Parathyroid adenoma (tissue), 2 donors: ENCODE measurements at regions not wholly inside any gene's neighbourhood (a gene's known extent, or its start where the extent isn't known, plus 50 kb on each side); places are given as distances from the start of the nearest gene placed in this dataset.

Source experiments
- H2AFZ ChIP-seq: fragments of 300-600 bp; sonication (generic); one replicate; pipeline ENCODE4 v1.7.0; 2017; ENCODE audit warnings: antibody characterized with exemption, mild to moderate bottlenecking
- H3K27ac ChIP-seq: fragments of 300-600 bp; sonication (generic); one replicate; pipeline ENCODE4 v1.7.0; 2017
- H3K27me3 ChIP-seq: fragments of 300-600 bp; sonication (generic); one replicate; pipeline ENCODE4 v1.7.0; 2017; ENCODE audit warnings: low read length; ENCODE audit not compliant: control insufficient read depth, insufficient read depth
- H3K36me3 ChIP-seq: fragments of 300-600 bp; sonication (generic); one replicate; pipeline ENCODE4 v1.7.0; 2017; ENCODE audit warnings: low read length; ENCODE audit not compliant: control insufficient read depth, insufficient read depth
- H3K4me1 ChIP-seq: fragments of 300-600 bp; sonication (generic); one replicate; pipeline ENCODE4 v1.7.0; 2017; ENCODE audit warnings: control low read depth
- H3K4me2 ChIP-seq: fragments of 300-600 bp; sonication (generic); one replicate; pipeline ENCODE4 v1.7.0; 2017; ENCODE audit warnings: low read length
- H3K4me3 ChIP-seq: fragments of 300-600 bp; sonication (generic); one replicate; pipeline ENCODE4 v1.7.0; 2017; ENCODE audit warnings: low read depth, low read length
- H3K79me2 ChIP-seq: fragments of 300-600 bp; sonication (generic); one replicate; pipeline ENCODE4 v1.7.0; 2017; ENCODE audit warnings: control low read depth
- H3K9ac ChIP-seq: fragments of 300-600 bp; sonication (generic); one replicate; pipeline ENCODE4 v1.7.0; 2017; ENCODE audit warnings: mild to moderate bottlenecking
- H3K9me3 ChIP-seq: fragments of 300-600 bp; sonication (generic); one replicate; pipeline ENCODE4 v1.7.0; 2017; ENCODE audit warnings: low read length; ENCODE audit not compliant: control insufficient read depth
- TF ChIP-seq, protein P1 (sequence below): fragments of 300-600 bp; sonication (generic); IDR thresholded peaks from one replicate; pipeline ENCODE4 v1.7.0; 2017; ENCODE audit warnings: antibody characterized with exemption, mild to moderate bottlenecking
- donor health status: primary hyperparathyroidism.

DNA sequence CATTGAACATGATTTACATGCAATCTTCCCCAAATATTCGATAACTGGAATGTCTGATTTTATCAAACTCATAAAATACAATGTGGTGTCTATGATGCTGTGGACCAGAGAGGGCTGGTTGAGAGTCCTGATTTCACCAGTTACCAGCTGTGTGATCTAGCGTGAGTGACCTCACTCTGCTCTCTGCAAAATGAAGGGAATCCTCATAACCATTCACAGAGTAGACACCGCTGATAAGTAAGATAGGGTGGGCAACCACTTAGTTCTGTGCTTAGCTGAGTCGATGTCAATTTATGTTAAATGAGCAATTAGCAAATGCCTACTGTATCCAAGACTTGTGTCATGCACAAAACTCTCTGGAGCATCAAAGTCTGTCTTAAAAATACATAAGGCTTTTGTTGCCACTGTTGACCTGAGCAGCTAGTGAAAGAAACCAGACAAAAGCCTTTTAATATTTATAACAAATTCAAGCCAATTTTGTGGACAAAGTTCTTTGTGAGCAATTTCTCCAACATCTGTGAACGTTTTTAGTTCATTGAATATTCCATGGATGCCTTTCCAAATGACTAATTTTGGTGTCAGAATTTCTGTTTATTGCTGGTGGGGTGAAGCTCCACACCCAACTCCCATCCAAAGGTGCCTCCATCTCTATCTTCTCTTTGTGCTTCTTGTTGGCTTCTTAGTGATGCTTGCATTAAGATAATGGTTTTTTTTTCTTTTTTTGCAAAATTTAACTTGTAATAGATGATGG, 314.2 kb downstream of the ADRA2A start:
- Histone ChIP-seq H3K4me3 (no peak overlapping the region), H3K27me3 (no peaks in the 10 kb centered on the region), H3K4me1 (no peaks in the 10 kb centered on the region), H3K27ac (no peak overlapping the region), H2AFZ (no peak overlapping the region), H3K79me2 (no peaks in the 10 kb centered on the region), H3K9me3 (no peaks in the 10 kb centered on the region), H3K4me2 (no peak overlapping the region), H3K36me3 (no peaks in the 10 kb centered on the region), H3K9ac (no peak overlapping the region)
- TF ChIP-seq, protein P1, sequence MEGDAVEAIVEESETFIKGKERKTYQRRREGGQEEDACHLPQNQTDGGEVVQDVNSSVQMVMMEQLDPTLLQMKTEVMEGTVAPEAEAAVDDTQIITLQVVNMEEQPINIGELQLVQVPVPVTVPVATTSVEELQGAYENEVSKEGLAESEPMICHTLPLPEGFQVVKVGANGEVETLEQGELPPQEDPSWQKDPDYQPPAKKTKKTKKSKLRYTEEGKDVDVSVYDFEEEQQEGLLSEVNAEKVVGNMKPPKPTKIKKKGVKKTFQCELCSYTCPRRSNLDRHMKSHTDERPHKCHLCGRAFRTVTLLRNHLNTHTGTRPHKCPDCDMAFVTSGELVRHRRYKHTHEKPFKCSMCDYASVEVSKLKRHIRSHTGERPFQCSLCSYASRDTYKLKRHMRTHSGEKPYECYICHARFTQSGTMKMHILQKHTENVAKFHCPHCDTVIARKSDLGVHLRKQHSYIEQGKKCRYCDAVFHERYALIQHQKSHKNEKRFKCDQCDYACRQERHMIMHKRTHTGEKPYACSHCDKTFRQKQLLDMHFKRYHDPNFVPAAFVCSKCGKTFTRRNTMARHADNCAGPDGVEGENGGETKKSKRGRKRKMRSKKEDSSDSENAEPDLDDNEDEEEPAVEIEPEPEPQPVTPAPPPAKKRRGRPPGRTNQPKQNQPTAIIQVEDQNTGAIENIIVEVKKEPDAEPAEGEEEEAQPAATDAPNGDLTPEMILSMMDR, result no peak

DNA sequence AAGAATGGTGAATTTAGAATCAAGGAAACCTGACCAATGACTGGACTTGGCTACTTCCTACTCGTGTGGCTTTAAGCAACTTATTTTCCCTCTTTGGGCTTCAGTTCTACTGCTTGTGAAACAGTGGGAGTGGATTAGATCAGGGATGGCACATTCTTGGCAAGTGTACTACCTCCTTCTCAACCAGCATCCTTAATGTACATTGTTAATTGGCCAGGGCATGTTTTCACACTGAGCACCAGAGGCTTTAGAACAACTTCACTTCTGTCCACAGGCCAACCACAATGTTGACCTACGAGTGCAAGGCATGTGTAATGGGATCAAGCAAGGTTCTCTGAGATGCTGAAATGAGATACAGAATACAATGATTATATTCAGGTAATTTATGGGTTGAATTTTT, 315.3 kb downstream of the ADRA2A start:
- TF ChIP-seq, protein P1, result no peak
- no peaks in the 10 kb centered on the region for H3K27me3 ChIP-seq
- H3K27ac ChIP-seq, result no peak overlapping the region
- H3K4me3 ChIP-seq, result no peak overlapping the region
- H3K4me1 ChIP-seq, result no peaks in the 10 kb centered on the region
- H3K4me2 ChIP-seq, result no peak overlapping the region
- no peaks in the 10 kb centered on the region for H3K79me2 ChIP-seq
- H3K9ac ChIP-seq, result no peak overlapping the region
- H3K36me3 ChIP-seq, result no peaks in the 10 kb centered on the region
- H2AFZ ChIP-seq, result no peak overlapping the region
- no peaks in the 10 kb centered on the region for H3K9me3 ChIP-seq

DNA sequence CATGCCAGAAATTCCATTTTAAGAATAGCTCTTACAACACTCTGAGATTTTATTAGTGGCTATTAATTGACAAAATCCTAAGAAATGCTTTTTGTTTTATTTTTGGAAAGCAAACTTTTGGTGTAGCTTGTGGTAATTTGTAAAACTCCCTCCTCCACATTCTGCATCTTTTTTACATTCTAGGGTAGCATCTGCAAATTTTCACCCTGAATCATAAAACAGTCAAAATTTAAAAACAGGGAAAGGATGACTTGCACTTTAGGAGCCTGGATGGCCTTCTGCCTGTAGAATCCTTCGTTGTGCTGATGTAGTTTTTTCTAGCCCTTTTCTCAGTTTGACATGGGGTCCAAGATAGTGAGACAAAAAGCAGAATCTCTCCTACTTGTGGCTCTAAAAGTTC, 316.1 kb downstream of the ADRA2A start:
- H3K9me3 ChIP-seq, result no peaks in the 10 kb centered on the region
- H3K4me2 ChIP-seq, result no peak overlapping the region
- no peak overlapping the region for H3K4me3 ChIP-seq
- no peak overlapping the region for H2AFZ ChIP-seq
- no peaks in the 10 kb centered on the region for H3K27me3 ChIP-seq
- no peaks in the 10 kb centered on the region for H3K36me3 ChIP-seq
- TF ChIP-seq, protein P1, result no peak
- no peaks in the 10 kb centered on the region for H3K79me2 ChIP-seq
- H3K4me1 ChIP-seq, result no peaks in the 10 kb centered on the region
- no peak overlapping the region for H3K9ac ChIP-seq
- H3K27ac ChIP-seq, result no peak overlapping the region

DNA sequence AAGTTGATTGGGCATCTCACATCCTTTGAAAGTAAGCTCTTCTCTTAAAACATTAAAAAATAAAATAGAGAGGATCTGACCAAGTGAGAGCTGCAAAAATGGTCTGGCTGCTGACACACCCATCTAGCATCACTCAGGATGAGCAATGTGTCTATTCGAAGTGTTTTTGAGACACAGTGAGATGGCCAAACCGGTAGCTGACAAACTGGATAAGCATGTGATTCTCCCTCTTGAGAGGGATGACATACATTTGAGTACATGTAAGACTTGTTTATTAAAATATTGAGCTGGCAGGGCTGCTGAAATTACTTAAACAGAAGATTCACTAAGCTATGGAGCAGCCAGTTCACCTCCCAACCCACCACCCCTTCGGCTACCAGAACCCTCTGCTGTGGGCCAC, 333.9 kb downstream of the ADRA2A start:
- no peaks in the 10 kb centered on the region for H3K36me3 ChIP-seq
- TF ChIP-seq, protein P1, result no peak
- H3K79me2 ChIP-seq, result no peaks in the 10 kb centered on the region
- no peak overlapping the region for H3K9ac ChIP-seq
- no peak overlapping the region for H2AFZ ChIP-seq
- H3K4me3 ChIP-seq, result no peak overlapping the region
- H3K4me1 ChIP-seq, result no peaks in the 10 kb centered on the region
- no peak overlapping the region for H3K27ac ChIP-seq
- no peaks in the 10 kb centered on the region for H3K27me3 ChIP-seq
- H3K9me3 ChIP-seq, result no peaks in the 10 kb centered on the region
- H3K4me2 ChIP-seq, result no peak overlapping the region

DNA sequence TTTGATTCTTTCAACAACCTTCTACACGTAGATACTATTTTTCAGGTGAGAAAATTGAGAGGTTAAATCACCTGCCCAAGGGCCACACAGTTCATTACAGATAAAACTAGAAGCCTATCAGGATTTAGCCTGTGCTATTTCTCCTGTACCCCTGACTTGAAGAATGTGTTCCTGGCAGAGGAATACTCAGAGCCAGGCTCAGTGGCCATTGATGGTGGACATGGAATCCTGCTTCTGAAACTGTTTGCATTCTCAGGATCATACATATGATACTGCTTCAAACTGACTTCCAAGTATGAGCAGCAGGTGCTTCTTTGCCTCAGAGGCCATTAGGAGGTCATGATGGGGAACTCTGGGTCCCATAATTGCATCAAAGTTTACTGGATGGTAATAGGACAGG, 348.6 kb downstream of the ADRA2A start:
- TF ChIP-seq, protein P1, result no peak
- H3K79me2 ChIP-seq, result no peaks in the 10 kb centered on the region
- no peaks in the 10 kb centered on the region for H3K9me3 ChIP-seq
- no peaks in the 10 kb centered on the region for H3K36me3 ChIP-seq
- no peak overlapping the region for H3K27ac ChIP-seq
- no peaks in the 10 kb centered on the region for H3K4me1 ChIP-seq
- no peak overlapping the region for H3K4me3 ChIP-seq
- H2AFZ ChIP-seq, result no peak overlapping the region
- H3K27me3 ChIP-seq, result no peaks in the 10 kb centered on the region
- H3K4me2 ChIP-seq, result no peak overlapping the region
- H3K9ac ChIP-seq, result no peak overlapping the region
